GM23338 (cell line): ENCODE measurements at regions not wholly inside any gene's neighbourhood (a gene's known extent, or its start where the extent isn't known, plus 50 kb on each side); places are given as distances from the start of the nearest gene placed in this dataset.

ENCODE experiments used
- CTCF ChIP-seq, 2 experiments: fragments of 200-600 bp in 1 of 2; sonication (generic) in 1 of 2; conservative IDR thresholded peaks; 2 replicates each; pipeline versions ENCODE4 v1.5.1 to v1.6.1; 2016 to 2017; ENCODE audit warnings: antibody characterized with exemption in 2 of 2, low read depth in 2 of 2, mild to moderate bottlenecking in 2 of 2, moderate library complexity in 1 of 2
- POLR2AphosphoS5 ChIP-seq: IDR thresholded peaks from 2 replicates; pipeline ENCODE4 v1.6.1; 2016; ENCODE audit warnings: antibody characterized with exemption, low read depth
- REST ChIP-seq: IDR thresholded peaks from one replicate; pipeline ENCODE4 v1.6.1; 2018; ENCODE audit warnings: antibody characterized with exemption; ENCODE audit not compliant: unreplicated experiment

- TF ChIP-seq CTCF (conservative IDR thresholded peaks at IDR 0.05; ENCODE audit: low read depth in 2 of 2) (no peak), POLR2AphosphoS5 (no peak), REST (no peak)
These were observed 72.0 kb downstream of the CNTN3 start for GRCh38 chr3:74542441-74542840.
